ENCODE measurements at regions not wholly inside any gene's neighbourhood (a gene's known extent, or its start where the extent isn't known, plus 50 kb on each side); places are given as distances from the start of the nearest gene placed in this dataset.
"Not testable (repeated sequence)": the region's sequence is repeated elsewhere in the genome, so short reads cannot be mapped to it uniquely, and the experiment has no call there.

GRCh38 chrX:25819879-25820278, 318.3 kb upstream of the MAGEB18 start:
- DNase-seq (ENCODE audit: low read depth, low spot score): no peak

- no peak for DNase-seq (ENCODE audit: low read depth, low spot score)
These were observed 287.0 kb upstream of the MAGEB18 start for GRCh38 chrX:25851141-25851540.

DNA sequence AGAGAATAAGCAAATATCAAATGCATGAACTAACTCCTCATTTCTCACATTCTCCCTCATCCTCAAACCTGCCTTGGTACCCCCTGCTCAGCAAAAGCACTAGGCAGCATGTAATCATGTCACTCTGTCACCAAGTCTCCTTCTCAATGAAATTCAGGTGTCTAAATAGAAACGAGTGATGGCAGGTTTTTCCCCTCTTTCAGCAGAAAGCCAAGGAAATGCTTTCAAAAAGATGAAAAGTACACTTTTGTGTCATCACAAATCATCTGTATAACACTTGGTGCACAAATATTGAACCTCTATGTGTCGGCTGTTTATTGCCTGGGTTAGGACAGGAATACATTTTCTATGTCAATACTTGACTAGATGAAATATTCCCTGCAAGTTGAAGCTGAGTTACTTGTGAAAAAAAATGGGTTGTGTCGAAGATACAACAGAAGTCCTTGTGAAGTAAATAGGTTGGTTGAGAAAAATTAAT, 285.1 kb upstream of the MAGEB18 start:
- no peak for DNase-seq (ENCODE audit: low read depth, low spot score)

GRCh38 chrX:25858273-25858880, 279.8 kb upstream of the MAGEB18 start:
- no peak for DNase-seq (ENCODE audit: low read depth, low spot score)

DNA sequence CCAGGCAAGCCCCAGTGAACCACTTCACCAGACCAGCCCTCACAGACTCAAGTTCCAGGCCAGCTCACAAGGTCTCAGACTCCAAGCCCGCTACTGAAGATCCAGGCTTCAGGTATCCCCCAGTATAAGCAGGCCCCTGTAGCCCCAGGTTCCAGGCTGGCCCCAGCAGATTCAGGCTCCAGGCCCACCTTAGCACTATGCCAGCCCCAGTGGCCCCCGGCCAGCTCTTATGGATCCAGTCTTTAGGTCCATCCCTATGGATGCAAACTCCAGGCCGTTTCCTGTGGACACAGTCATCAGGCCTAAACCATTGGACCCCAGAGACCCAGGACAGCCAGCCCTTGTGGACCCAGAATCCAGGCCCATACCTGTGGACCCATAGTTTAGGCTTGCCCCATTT, 277.8 kb upstream of the MAGEB18 start:
- no peak for DNase-seq (ENCODE audit: low read depth, low spot score)

DNA sequence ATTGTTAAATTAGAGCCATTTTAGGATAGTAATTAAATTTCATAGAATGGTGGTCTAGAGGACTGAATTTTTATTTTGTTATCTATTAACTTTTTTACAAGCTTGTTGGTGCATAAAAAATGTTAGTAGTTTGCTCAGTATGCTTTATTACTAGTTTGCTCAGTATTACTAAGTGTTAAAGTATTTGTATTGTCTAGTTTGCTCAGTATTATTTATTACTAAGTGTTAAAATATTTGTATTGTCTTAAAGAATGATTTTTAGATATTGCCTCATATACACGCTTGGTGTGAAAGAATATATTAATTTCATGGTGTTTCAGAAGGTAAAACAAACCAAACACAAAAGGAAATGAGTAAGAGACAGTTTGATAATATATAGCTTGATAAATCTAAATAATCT, 268.4 kb upstream of the MAGEB18 start:
- DNase-seq (ENCODE audit: low read depth, low spot score): no peak

DNA sequence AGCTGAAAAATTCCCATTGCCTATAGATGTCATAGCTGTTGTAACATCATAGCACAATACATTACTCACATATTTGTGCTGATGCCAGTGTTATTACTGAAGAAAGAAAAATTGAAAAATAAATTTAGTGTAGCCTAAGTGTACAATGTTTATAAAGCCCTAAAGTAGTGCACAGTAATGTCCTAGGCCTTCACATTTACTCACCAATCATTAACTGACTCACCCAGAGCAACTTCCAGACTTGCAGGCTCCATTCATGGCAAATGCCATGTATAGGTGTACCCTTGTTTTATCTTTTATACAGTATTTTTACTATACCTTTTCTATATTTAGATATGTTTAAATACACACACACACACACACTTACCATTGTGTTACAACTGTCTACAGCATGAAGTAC, 265.4 kb upstream of the MAGEB18 start:
- DNase-seq (ENCODE audit: low read depth, low spot score): no peak

- DNase-seq (ENCODE audit: low read depth, low spot score): no peak
These were observed 264.9 kb upstream of the MAGEB18 start for GRCh38 chrX:25873196-25873595.

DNA sequence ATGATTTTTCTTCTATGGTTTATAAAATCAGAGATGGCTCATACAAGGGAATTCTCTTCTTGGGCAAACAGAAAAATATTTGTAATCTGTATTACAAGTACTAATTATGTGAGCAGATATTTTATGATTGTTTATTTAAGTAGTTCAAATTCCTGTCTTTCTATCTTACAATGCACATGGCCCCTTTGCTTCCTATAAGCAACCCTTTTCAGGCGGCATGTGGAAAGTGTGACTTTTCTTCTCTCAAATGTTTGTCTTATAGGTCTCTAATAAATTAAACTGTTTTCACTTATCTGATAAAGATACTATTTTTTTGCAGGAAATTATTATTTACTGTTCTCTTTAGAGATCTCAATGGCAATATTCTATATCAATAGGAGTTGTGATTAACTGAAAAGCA, 259.3 kb upstream of the MAGEB18 start:
- no peak for DNase-seq (ENCODE audit: low read depth, low spot score)

DNA sequence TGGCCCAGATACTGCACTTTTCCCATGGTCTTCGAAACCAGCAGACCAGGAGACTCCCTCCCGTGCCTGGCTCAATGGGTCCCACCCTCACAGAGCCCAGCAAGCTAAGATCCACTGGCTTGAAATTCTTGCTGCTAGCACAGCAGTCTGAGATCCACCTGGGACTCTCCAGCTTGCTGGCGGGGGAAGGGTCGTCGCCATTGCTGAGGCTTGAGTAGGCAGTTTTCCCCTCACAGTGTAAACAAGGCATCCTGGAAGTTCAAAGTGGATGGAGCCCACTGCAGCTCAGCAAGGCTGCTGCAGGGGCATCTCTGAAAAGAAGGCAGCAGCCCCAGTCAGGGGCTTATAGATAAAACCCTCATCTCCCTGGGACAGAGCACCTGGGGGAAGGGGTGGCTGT, 255.6 kb upstream of the MAGEB18 start:
- peak; percentile 16 for DNase-seq (ENCODE audit: low read depth, low spot score)

DNA sequence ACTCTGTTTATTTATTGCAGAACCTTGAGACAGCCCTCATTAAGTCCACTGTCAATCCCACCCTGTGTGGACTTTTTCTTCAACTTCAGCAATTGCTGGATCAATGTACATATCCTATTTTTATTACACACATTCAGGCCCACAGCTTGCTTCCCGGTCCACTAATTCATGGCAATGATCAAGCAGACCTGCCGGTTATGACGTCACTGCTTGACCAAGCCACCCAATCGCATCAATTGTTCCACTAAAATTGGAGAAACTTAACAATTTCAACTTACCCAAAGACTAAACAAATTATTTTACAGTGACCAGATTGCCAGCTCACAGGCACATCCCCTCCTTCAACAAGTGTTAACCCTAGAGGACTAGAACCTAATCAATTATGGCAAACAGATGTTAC, 240.4 kb upstream of the MAGEB18 start:
- no peak for DNase-seq (ENCODE audit: low read depth, low spot score)

DNA sequence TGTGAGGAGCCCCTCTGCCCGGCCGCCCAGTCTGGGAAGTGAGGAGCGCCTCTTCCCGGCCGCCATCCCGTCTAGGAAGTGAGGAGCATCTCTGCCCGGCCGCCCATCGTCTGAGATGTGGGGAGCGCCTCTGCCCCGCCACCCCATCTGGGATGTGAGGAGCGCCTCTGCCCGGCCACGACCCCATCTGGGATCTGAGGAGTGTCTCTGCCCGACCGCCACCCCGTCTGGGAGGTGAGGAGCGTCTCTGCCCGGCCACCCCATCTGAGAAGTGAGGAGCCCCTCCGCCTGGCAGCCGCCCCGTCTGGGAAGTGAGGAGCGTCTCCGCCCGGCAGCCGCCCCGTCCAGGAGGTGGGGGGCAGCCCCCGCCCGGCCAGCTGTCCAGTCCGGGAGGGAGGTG, 232.4 kb upstream of the MAGEB18 start:
- not testable (repeated sequence) for DNase-seq (ENCODE audit: low read depth, low spot score)

DNA sequence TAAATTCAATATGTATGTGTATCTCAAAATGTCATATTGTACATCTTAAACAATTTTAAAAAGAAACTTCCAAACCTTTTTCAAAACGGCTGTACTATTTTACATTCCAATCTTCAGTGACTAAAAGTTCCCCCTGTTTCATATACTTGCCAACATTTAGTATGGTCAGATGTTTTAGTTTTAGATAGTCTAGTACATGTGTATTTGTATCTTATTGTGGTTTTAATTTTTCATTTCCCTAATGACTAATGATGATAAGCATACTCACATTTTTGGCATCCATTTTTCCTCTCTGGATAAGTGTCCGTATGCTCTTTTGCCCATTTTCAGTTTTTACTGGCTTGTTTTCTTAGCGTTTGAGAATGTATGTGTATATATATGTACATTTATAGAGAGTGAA, 212.2 kb upstream of the MAGEB18 start:
- DNase-seq (ENCODE audit: low read depth, low spot score): no peak

DNA sequence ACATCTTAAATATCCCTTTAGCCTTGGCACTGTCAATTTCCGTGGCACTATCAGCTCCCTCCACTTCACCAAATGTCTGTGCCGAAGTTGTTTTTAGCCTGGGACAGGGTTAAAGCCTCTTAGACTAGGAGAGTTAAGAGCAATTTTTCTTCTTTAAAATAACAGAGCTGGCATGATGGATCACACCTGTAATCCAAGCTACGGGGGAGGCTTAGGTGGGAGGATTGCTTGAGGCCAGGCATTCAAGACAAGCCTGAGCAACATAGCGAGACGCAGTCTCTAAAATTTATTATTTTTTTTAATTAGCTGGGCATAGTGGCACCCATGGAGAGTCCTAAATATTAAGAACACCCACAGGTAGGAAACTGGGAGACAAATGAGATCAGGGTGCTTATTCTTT, 209.8 kb upstream of the MAGEB18 start:
- DNase-seq (ENCODE audit: low read depth, low spot score): no peak

GRCh38 chrX:25941087-25941486, 197.1 kb upstream of the MAGEB18 start:
- no peak for DNase-seq (ENCODE audit: low read depth, low spot score)

DNA sequence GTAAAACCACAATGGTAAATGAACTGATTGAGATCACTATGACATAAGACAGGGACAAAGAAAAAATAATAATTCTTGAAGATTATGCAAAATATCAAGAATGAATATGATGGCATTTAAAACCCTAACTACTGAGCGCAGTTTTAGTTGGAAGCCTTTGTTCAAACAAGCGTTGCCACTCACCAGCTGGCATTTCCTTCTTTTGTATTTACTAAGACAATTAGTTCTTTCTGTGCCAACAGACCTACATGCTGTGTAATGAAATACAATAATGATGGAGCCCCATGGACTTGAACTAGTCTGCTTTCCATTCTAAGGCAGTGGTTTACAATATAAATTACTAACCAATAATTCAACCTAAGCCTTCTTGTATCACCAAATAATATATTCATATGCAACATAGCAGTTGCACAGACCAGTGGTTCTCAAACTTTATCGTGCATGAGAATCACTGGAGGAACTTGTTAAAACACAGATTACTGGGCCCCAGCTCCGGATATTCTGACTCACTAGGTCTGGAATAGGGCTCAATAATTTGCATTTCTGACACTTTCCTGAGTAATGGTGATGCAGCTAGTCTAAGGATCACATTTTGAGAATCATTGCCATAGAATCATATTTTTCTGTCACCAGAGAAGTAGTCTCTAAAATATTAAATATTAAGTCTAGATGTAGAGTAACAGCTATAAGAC, 196.4 kb upstream of the MAGEB18 start:
- DNase-seq (ENCODE audit: low read depth, low spot score): no peak

- peak; percentile 86 for DNase-seq (ENCODE audit: low read depth, low spot score)
These were observed 169.2 kb upstream of the MAGEB18 start for GRCh38 chrX:25968920-25969319.

DNA sequence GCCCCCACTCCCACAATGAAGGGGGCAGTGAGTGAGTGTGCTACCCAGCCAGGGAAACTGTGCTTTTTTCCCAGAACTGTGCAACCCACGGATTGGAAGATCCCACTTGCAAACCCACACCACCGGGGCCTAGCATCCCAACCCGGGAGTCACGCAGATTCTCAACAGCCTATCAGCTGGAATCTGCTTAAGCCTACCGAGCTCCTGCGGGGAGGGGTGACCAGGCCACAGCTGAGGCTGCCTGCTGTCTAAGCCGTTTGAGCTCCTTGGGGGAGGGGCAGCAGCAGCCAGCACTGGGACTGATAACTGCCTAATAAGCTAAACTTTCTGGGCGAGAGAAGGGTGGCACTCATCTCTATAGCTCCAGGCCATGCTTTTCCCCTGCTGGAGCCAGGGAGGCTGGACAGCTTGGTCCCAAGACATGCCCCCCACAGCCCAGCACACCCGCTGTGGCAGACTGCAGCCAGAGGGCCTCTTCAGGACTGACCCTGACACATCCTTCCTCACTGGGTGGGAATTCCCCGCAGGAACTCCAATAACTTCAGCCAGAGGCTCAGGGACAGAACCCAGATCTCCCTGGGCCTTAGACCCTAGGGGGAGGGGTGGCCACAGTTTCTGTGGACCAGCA, 161.3 kb upstream of the MAGEB18 start:
- peak; percentile 75 for DNase-seq (ENCODE audit: low read depth, low spot score)

DNA sequence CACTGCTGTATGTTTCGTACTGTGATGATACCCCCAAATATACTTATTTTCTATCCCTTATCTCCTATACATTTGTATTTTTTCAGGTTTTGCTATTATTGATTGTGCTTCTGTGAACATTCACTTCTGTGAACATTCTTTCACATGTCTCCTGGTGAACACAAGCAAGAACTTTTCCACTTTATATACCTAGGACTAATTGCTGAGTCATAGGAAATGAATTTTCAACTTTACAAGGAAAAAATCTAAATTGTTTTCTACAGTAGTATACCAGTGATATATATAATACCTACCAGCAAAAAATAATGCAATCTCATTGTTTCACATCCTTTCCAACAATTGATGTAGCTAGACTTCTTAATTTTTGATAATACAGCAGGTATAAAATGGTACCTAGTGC, 139.5 kb upstream of the MAGEB18 start:
- no peak for DNase-seq (ENCODE audit: low read depth, low spot score)

DNA sequence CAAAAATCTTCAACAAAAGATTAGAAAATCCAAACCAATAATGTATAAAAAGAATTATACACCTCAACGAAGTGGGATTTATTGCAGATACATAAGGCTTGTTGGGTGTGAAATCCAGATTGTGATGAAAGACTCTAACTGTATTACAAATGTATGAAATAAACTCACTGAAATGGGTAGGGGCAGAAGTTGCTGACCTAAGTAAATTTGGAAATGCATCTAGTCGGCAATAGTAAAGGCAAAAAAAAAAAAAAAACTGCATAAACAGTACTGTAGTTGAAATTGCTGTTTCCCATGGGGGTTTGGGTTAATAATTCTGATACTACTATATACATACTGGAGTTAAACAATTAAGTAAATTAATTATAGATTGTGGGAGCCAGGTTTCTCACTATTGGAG, 130.7 kb upstream of the MAGEB18 start:
- DNase-seq (ENCODE audit: low read depth, low spot score): no peak

DNA sequence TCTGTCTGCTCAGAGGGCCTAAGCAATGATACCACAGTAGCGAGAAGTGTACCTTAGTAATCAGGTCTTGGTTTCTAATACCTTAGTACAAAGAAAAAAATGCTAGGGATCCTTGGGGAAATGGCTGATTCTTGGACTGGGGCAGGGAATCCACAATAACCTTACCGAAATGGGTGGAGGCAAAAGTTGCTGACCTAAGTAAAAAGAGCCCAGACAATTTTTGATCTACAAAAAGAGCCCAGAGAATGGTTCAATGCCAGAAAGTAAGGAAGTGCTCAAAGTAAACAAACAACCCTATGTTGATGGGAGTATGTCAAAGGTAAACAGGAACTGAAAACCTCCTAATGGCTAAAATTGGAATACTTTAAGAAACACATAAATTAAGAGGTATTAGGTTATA, 130.1 kb upstream of the MAGEB18 start:
- no peak for DNase-seq (ENCODE audit: low read depth, low spot score)

- DNase-seq (ENCODE audit: low read depth, low spot score): no peak
These were observed 129.5 kb upstream of the MAGEB18 start for GRCh38 chrX:26008691-26009090.

DNA sequence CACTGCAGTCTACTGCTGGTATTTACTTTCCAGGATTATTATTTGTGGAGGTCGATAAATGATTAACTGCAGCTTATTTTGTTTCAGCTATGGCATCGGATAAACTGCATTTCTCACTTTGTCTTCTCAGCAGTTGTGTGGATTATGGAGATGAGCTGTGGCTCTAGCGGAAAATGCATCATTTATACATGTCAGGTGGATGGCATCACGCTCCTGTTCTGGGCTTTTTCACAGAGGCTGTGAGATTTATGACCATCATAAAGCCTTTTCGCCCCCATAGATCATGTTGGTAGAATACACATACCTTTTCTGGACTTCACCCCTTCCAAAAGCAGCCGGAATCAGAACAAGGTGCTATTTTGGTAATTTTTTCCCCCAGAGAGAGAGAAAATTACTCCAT, 118.8 kb upstream of the MAGEB18 start:
- no peak for DNase-seq (ENCODE audit: low read depth, low spot score)

Data from ELF-1 (cell line).